Epithelial cell of esophagus (primary cell): ENCODE measurements at regions not wholly inside any gene's neighbourhood (a gene's known extent, or its start where the extent isn't known, plus 50 kb on each side); places are given as distances from the start of the nearest gene placed in this dataset.
A peak's percentile ranks its signal among the peaks of the same experiment; 100 is the strongest.
"Not testable (repeated sequence)": the region's sequence is repeated elsewhere in the genome, so short reads cannot be mapped to it uniquely, and the experiment has no call there.

ENCODE experiments used
- DNase-seq: peaks from one replicate; pipeline ENCODE4 v3.0.0; 2010; ENCODE audit warnings: low read depth
- H3K4me3 ChIP-seq: 2 replicates; pipeline ENCODE4 v1.5.1; 2011; ENCODE audit warnings: mild to moderate bottlenecking, low read length, control low read depth
- TF ChIP-seq, protein P1 (sequence below): IDR thresholded peaks from 2 replicates; pipeline ENCODE4 v1.5.1; 2011; ENCODE audit warnings: low read depth, mild to moderate bottlenecking, low read length, control low read depth, inconsistent platforms; ENCODE audit not compliant: insufficient read depth; ENCODE audit errors: missing control alignments

DNA sequence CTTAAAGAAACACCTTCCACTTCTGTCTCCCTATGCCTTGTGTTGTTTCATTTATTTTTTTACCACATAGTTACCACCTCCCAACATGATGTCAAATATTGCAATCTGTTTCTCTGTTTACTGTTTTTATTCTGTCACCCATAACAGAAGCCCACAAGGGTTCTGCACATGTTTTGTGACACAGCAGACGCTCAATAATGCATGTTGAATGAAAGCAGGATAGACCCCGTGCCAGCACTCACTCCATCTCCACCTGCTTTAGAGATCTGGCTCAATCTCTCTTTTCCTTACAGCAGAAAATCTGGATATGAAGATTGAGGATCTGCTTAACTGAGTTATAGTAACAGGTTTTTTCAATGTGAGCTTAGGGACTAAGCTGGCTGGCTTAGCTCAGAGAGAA lies 116.8 kb upstream of the NUDT10 start:
- DNase-seq = no peak
- TF ChIP-seq, protein P1, sequence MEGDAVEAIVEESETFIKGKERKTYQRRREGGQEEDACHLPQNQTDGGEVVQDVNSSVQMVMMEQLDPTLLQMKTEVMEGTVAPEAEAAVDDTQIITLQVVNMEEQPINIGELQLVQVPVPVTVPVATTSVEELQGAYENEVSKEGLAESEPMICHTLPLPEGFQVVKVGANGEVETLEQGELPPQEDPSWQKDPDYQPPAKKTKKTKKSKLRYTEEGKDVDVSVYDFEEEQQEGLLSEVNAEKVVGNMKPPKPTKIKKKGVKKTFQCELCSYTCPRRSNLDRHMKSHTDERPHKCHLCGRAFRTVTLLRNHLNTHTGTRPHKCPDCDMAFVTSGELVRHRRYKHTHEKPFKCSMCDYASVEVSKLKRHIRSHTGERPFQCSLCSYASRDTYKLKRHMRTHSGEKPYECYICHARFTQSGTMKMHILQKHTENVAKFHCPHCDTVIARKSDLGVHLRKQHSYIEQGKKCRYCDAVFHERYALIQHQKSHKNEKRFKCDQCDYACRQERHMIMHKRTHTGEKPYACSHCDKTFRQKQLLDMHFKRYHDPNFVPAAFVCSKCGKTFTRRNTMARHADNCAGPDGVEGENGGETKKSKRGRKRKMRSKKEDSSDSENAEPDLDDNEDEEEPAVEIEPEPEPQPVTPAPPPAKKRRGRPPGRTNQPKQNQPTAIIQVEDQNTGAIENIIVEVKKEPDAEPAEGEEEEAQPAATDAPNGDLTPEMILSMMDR = no peak
- no peak overlapping the region for H3K4me3 ChIP-seq

DNA sequence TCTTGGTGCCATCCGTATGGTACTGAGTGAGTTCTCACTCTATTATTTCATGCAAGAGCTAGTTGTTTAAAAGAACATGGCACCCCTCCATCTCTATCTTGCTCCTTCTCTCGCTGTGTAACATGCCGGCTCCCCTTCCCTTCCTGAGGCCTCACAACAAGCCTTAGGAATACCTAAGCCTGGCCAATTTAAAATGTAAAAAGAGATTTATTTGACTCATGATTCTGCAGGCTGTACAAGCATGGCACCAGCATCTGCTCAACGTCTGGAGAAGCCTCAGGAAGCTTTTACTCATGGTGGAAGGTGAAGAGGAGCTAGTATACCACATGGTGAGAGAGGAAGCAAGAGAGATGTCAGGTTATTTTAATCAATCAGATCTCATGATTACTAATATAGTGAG lies 90.4 kb upstream of the NUDT10 start:
- TF ChIP-seq, protein P1 = no peak
- no peak overlapping the region for H3K4me3 ChIP-seq
- no peak for DNase-seq

DNA sequence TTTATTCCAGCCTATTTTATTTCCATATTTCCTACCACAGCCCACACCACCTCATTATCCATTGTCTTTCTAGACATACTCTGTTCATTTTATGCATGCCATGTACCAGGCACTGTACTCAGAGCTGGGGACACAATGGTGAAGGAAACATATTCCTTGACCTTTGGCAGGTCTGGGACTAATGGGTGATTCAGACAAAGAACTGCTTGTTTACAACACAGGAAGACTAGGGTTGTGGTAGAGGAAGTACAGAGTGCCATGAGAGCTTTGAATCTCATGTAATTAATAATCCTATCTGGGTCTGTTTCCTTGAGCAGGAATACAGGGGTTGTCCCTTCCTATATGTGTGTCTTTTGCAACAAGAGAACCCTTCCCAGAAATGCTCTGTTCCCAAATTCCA lies 75.1 kb upstream of the NUDT10 start:
- no peak for DNase-seq
- H3K4me3 ChIP-seq = no peak overlapping the region
- TF ChIP-seq, protein P1 = no peak

DNA sequence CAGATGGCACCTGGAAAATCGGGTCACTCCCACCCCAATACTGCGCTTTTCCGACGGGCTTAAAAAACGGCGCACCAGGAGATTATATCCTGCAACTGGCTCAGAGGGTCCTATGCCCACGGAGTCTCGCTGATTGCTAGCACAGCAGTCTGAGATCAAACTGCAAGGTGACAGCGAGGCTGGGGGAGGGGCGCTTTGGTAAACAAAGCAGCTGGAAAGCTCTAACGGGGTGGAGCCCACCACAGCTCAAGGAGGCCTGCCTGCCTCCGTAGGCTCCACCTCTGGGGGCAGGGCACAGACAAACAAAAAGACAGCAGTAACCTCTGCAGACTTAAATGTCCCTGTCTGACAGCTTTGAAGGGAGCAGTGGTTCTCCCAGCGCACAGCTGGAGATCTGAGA lies 70.4 kb upstream of the NUDT10 start:
- not testable (repeated sequence) for H3K4me3 ChIP-seq, DNase-seq

DNA sequence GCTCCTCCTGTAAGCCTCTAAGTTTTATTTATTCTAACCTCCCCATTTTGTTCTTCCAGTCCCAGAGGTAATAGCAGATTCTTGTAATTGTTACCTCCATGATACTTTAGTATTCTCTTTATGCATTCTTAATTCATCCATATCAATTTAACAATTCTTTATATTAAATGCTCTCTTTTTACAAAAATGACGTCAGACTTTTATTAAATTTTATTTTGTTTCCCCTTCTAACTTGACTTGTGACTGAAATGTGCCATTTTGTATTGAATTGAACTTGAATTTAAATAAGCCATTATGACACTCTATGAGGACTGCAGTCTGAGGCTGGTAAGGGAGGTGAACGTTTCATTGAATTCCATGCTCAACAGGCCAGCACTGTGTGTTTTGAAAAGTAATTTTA lies 60.0 kb upstream of the NUDT10 start:
- no peak overlapping the region for H3K4me3 ChIP-seq
- TF ChIP-seq, protein P1 = no peak
- no peak for DNase-seq

DNA sequence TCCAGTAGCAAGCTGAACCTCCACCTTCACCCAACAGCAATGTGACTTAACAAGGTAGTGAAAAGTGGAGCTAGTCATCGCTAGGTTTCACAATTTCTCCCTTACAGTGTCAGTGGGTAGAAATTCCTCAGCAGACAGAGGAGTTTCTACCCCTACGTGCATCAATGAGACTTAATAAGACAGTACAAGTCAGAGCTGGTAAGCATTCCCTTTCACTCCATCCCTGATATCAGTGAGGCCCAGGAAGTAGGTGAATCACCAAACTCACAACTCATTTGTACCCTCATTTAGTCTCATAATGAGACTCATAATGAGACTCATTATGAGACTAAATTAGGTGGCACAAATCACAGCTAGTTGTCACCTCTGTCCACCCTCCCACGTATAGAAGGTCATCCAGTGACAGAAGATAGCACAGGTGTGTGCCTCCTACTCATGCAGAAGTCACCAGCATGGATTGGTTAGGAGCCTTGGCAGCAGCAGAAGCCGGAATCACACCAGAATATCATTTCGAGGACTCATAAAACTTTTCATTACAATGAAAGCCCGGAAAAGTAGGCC lies 50.8 kb upstream of the NUDT10 start:
- TF ChIP-seq, protein P1 = no peak
- peak; percentile 18 for DNase-seq
- no peak overlapping the region for H3K4me3 ChIP-seq
